Endothelial cell (in vitro differentiated cells): ENCODE measurements at regions not wholly inside any gene's neighbourhood (a gene's known extent, or its start where the extent isn't known, plus 50 kb on each side); places are given as distances from the start of the nearest gene placed in this dataset.

ENCODE experiments used
- DNase-seq: peaks from one replicate; pipeline ENCODE4 v3.0.0; 2021; ENCODE audit warnings: low spot score
- H3K27ac Mint-ChIP-seq: one replicate; pipeline ENCODE4 v1.8.0; 2021; ENCODE audit warnings: mixed read lengths, inconsistent platforms; ENCODE audit not compliant: unreplicated experiment
- H3K27me3 Mint-ChIP-seq: one replicate; pipeline ENCODE4 v1.8.0; 2021; ENCODE audit warnings: mild to moderate bottlenecking, moderate library complexity, mixed read lengths, inconsistent platforms; ENCODE audit not compliant: unreplicated experiment
- H3K36me3 Mint-ChIP-seq: one replicate; pipeline ENCODE4 v1.8.0; 2021; ENCODE audit warnings: mild to moderate bottlenecking, low read depth, mixed read lengths, inconsistent platforms; ENCODE audit not compliant: unreplicated experiment
- H3K4me1 Mint-ChIP-seq: one replicate; pipeline ENCODE4 v1.8.0; 2021; ENCODE audit warnings: mild to moderate bottlenecking, mixed read lengths, inconsistent platforms; ENCODE audit not compliant: unreplicated experiment
- H3K4me3 Mint-ChIP-seq: one replicate; pipeline ENCODE4 v1.8.0; 2021; ENCODE audit warnings: mild to moderate bottlenecking, mixed read lengths, inconsistent platforms; ENCODE audit not compliant: unreplicated experiment
- H3K9me3 Mint-ChIP-seq: one replicate; pipeline ENCODE4 v1.8.0; 2021; ENCODE audit warnings: mixed read lengths, inconsistent platforms; ENCODE audit not compliant: unreplicated experiment
- CTCF ChIP-seq: fragments of 200-600 bp; sonication (generic); IDR thresholded peaks from one replicate; pipeline ENCODE4 v1.5.0; 2021; ENCODE audit warnings: antibody characterized with exemption; ENCODE audit not compliant: unreplicated experiment

- no peak for DNase-seq
- H3K27me3 Mint-ChIP-seq, result no peaks in the 10 kb centered on the region
- H3K9me3 Mint-ChIP-seq, result peaks cover 11% of the 10 kb centered on the region
- no peak overlapping the region for H3K27ac Mint-ChIP-seq
- H3K36me3 Mint-ChIP-seq, result no peaks in the 10 kb centered on the region
- no peaks in the 10 kb centered on the region for H3K4me1 Mint-ChIP-seq
- H3K4me3 Mint-ChIP-seq, result no peak overlapping the region
- no peak for TF ChIP-seq CTCF
Observed at GRCh38 chrX:5656544-5656943, 572.1 kb downstream of the NLGN4X start.

GRCh38 chrX:5650904-5651303 is 577.8 kb downstream of the NLGN4X start:
- no peak overlapping the region for H3K4me3 Mint-ChIP-seq
- H3K36me3 Mint-ChIP-seq, result no peaks in the 10 kb centered on the region
- peaks cover 11% of the 10 kb centered on the region for H3K9me3 Mint-ChIP-seq
- no peak for TF ChIP-seq CTCF
- peaks cover 3% of the 10 kb centered on the region for H3K4me1 Mint-ChIP-seq
- no peaks in the 10 kb centered on the region for H3K27me3 Mint-ChIP-seq
- H3K27ac Mint-ChIP-seq, result no peak overlapping the region
- no peak for DNase-seq

GRCh38 chrX:5648941-5649568 is 579.6 kb downstream of the NLGN4X start:
- Mint-ChIP-seq H3K9me3 (no peaks in the 10 kb centered on the region), H3K4me1 (peaks cover 3% of the 10 kb centered on the region), H3K27me3 (peaks cover under 1% of the 10 kb centered on the region), H3K27ac (no peak overlapping the region), H3K4me3 (no peak overlapping the region), H3K36me3 (no peaks in the 10 kb centered on the region)
- no peak for TF ChIP-seq CTCF
- DNase-seq, result no peak

- DNase-seq, result no peak
- no peak overlapping the region for H3K27ac Mint-ChIP-seq
- no peaks in the 10 kb centered on the region for H3K9me3 Mint-ChIP-seq
- H3K4me1 Mint-ChIP-seq, result peaks cover 3% of the 10 kb centered on the region
- H3K27me3 Mint-ChIP-seq, result peaks cover 2% of the 10 kb centered on the region
- no peak for TF ChIP-seq CTCF
- H3K36me3 Mint-ChIP-seq, result no peaks in the 10 kb centered on the region
- H3K4me3 Mint-ChIP-seq, result no peak overlapping the region
Observed at GRCh38 chrX:5646818-5647217, 581.8 kb downstream of the NLGN4X start.

- no peaks in the 10 kb centered on the region for H3K36me3 Mint-ChIP-seq
- TF ChIP-seq CTCF, result no peak
- H3K4me1 Mint-ChIP-seq, result no peaks in the 10 kb centered on the region
- no peaks in the 10 kb centered on the region for H3K9me3 Mint-ChIP-seq
- peaks cover 2% of the 10 kb centered on the region for H3K27me3 Mint-ChIP-seq
- H3K4me3 Mint-ChIP-seq, result no peak overlapping the region
- no peak overlapping the region for H3K27ac Mint-ChIP-seq
- no peak for DNase-seq
Observed at GRCh38 chrX:5644776-5645175, 583.9 kb downstream of the NLGN4X start.
